SH-SY5Y (cell line): ENCODE measurements at regions not wholly inside any gene's neighbourhood (a gene's known extent, or its start where the extent isn't known, plus 50 kb on each side); places are given as distances from the start of the nearest gene placed in this dataset.

Experiments used
- GATA2 ChIP-seq: IDR thresholded peaks from 2 replicates; pipeline ENCODE4 v1.6.1; 2011; ENCODE audit warnings: mild to moderate bottlenecking, low read depth, low read length
- GATA3 ChIP-seq: IDR thresholded peaks from 2 replicates; pipeline ENCODE4 v1.6.1; 2011; ENCODE audit warnings: low read depth, mild to moderate bottlenecking, low read length, moderate library complexity

DNA sequence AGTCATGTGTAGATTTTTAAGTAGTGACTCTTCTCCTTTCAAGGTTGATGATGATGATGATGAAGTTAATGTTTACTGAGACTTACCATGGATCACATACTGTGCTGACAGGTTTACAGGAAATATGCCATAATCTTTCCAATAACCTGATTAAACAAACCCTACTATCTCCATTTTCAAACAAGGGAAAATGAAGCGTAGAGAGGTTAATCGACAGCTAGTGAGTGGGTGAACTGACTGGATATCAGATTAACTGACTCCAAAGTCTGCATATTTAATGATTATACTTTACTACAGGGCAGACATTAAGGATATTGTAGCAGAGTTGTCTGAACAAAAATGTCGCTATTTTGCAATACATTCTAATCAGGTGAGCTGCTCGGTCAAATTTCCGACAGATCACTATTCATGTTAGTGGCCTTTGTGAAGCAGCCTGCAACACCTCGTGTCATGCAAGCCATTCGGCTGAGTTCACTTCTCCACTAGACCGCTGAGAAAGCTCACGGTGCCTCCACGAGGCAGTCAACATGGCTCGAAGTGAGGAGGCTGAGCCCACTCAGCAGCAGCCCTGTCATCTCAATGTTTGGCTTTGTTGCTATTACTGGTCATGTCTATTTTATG, 264.2 kb downstream of the NFKBIZ start:
- TF ChIP-seq GATA2 (no peak), GATA3 (no peak)
